ENCODE measurements at regions not wholly inside any gene's neighbourhood (a gene's known extent, or its start where the extent isn't known, plus 50 kb on each side); places are given as distances from the start of the nearest gene placed in this dataset.

DNA sequence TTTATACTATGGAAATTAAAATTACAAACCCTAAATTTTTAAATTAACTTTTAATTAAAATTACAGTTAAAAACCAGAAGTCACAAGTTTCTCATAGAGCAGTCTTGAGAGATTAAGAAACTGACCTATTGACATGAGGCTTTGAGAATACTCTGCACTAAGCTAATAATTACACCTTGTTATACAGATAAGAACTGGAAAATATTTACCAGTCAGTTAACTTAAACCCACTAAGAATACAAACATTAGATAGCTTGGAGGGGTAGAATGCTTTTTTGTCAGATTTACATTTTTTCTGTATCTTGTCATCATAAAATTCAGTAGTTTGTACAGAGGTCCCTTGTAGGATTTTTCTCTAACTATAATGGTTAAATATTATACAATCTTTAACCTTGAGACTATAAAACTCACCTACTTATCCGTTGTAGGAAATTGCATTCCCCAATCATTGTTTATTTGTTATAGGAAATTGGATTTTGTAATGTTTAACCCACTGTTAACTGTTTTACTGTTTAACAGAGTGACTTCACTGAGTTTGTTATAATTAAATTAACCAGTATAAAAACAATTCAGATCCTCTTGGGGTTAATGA lies 219.7 kb upstream of the PKDCC start:
- TF ChIP-seq POLR2A (IDR thresholded peaks at IDR 0.05) (no peak), EP300 (IDR thresholded peaks at IDR 0.05) (no peak)
- TF ChIP-seq, protein P1, sequence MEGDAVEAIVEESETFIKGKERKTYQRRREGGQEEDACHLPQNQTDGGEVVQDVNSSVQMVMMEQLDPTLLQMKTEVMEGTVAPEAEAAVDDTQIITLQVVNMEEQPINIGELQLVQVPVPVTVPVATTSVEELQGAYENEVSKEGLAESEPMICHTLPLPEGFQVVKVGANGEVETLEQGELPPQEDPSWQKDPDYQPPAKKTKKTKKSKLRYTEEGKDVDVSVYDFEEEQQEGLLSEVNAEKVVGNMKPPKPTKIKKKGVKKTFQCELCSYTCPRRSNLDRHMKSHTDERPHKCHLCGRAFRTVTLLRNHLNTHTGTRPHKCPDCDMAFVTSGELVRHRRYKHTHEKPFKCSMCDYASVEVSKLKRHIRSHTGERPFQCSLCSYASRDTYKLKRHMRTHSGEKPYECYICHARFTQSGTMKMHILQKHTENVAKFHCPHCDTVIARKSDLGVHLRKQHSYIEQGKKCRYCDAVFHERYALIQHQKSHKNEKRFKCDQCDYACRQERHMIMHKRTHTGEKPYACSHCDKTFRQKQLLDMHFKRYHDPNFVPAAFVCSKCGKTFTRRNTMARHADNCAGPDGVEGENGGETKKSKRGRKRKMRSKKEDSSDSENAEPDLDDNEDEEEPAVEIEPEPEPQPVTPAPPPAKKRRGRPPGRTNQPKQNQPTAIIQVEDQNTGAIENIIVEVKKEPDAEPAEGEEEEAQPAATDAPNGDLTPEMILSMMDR (IDR thresholded peaks at IDR 0.05): no peak
